ENCODE measurements at regions not wholly inside any gene's neighbourhood (a gene's known extent, or its start where the extent isn't known, plus 50 kb on each side); places are given as distances from the start of the nearest gene placed in this dataset.

GRCh38 chr13:65999411-65999810, 1230.7 kb downstream of the PCDH9 start:
- no peak for DNase-seq
- WGBS, 3 donors: 83 to 90% (median 84%) methylated on average over 1 of the region's 1 CpG
- H3K9me3 ChIP-seq: no peaks in the 10 kb centered on the region
- H3K4me3 ChIP-seq: no peak overlapping the region
- intact Hi-C loops (cut with DNase I): no loop called here
- H3K4me1 ChIP-seq: no peaks in the 10 kb centered on the region
- no peak for TF ChIP-seq CTCF (IDR thresholded peaks at IDR 0.05)
- no peaks in the 10 kb centered on the region for H3K27me3 ChIP-seq (ENCODE audit: insufficient read depth in 3 of 3, low read length in 2 of 3)
- ATAC-seq: no peak
- no peak overlapping the region for H3K27ac ChIP-seq
- no peaks in the 10 kb centered on the region for H3K36me3 ChIP-seq (ENCODE audit: insufficient read depth in 1 of 2, low read depth in 1 of 2)

DNA sequence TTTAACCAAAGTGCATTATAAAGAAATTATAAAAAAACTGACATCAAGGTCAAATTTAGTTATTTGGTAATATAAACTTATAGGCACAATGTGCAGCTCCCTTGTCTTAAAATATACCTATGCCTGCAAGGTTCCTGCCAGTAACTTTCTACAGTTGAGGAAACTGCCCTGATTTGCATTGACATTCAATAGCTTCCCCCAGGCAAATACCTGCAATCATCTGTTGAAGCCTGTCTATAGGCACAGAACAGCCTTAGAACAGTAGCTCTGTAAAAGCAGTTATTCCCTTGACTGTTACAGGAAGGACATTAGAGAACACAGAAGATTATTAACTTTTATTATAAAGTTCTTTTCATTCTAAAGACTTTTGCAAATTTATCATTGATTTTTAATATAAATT, 1239.5 kb downstream of the PCDH9 start:
- no peak overlapping the region for H3K4me3 ChIP-seq
- no peaks in the 10 kb centered on the region for H3K27me3 ChIP-seq (ENCODE audit: insufficient read depth in 3 of 3, low read length in 2 of 3)

DNA sequence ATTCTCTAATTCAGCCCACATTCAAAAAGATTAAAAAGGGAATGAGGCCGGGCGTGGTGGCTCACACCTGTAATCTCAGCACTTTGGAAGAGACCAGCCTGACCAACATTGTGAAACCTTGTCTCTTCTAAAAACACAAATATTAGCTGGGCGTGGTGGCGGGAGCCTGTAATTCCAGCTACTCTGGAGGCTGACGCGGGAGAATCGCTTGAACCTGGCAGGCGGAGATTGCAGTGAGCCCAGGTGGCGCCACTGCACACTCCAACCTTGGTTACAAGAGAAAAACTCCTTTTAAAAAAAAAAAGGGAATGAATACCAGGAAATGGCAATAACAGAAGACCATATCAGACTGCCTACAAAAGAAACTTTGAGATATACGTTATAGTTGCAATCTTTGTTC, 1244.5 kb downstream of the PCDH9 start:
- no peak for DNase-seq
- 85 to 89% (median 89%) methylated on average over 10 of the region's 10 CpGs for WGBS, 3 donors
- no peak overlapping the region for H3K27ac ChIP-seq
- no peaks in the 10 kb centered on the region for H3K4me1 ChIP-seq
- no peak for ATAC-seq
- H3K4me3 ChIP-seq: no peak overlapping the region
- H3K9me3 ChIP-seq: no peaks in the 10 kb centered on the region
- no peak for TF ChIP-seq CTCF (IDR thresholded peaks at IDR 0.05)
- H3K36me3 ChIP-seq (ENCODE audit: insufficient read depth in 1 of 2, low read depth in 1 of 2): no peaks in the 10 kb centered on the region
- intact Hi-C loops (cut with DNase I): no loop called here
- no peaks in the 10 kb centered on the region for H3K27me3 ChIP-seq (ENCODE audit: insufficient read depth in 3 of 3, low read length in 2 of 3)

More for the DNA sequence above, 1239.5 kb downstream of the PCDH9 start:
- DNase-seq: no peak
- ATAC-seq: no peak
- intact Hi-C loops (cut with DNase I): no loop called here
- Histone ChIP-seq H3K4me1 (no peaks in the 10 kb centered on the region), H3K36me3 (ENCODE audit: insufficient read depth in 1 of 2, low read depth in 1 of 2) (no peaks in the 10 kb centered on the region), H3K9me3 (no peaks in the 10 kb centered on the region), H3K27ac (no peak overlapping the region)
- no peak for TF ChIP-seq CTCF (IDR thresholded peaks at IDR 0.05)

GRCh38 chr13:65977525-65977924, 1252.6 kb downstream of the PCDH9 start:
- no peak for TF ChIP-seq CTCF (IDR thresholded peaks at IDR 0.05)
- intact Hi-C loops (cut with DNase I): no loop called here
- no peaks in the 10 kb centered on the region for H3K36me3 ChIP-seq (ENCODE audit: insufficient read depth in 1 of 2, low read depth in 1 of 2)
- H3K4me3 ChIP-seq: no peak overlapping the region
- no peaks in the 10 kb centered on the region for H3K27me3 ChIP-seq (ENCODE audit: insufficient read depth in 3 of 3, low read length in 2 of 3)
- WGBS, 3 donors: 20 to 45% (median 32%) methylated on average over 1 of the region's 1 CpG
- H3K9me3 ChIP-seq: no peaks in the 10 kb centered on the region
- no peak overlapping the region for H3K27ac ChIP-seq
- ATAC-seq (no peak), DNase-seq (no peak)
- H3K4me1 ChIP-seq: no peaks in the 10 kb centered on the region

DNA sequence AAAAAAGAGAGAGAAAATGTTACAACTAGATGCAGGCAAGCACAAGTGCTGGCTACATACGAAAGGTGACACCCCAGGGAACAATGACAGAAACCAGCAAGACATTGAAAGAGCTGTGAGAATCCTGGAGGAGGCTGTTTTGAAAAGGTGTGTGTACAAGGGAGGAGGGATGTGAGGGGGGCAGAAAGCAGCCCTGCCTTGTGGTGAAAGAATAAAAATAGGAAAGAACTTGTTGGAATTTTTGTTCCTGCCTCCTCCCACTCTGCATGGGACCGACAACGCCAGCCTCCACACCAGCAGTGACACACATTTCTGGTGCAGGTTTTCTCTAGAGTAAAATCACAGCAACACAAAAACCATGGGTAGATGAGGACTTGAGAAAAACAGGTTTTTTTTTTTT, 1258.6 kb downstream of the PCDH9 start:
- TF ChIP-seq CTCF (IDR thresholded peaks at IDR 0.05): no peak
- intact Hi-C loops (cut with DNase I): no loop called here
- ATAC-seq (no peak), DNase-seq (no peak)
- no peaks in the 10 kb centered on the region for H3K9me3 ChIP-seq
- H3K4me1 ChIP-seq: no peaks in the 10 kb centered on the region
- WGBS, 3 donors: 41 to 53% (median 48%) methylated on average over 3 of the region's 3 CpGs
- no peaks in the 10 kb centered on the region for H3K36me3 ChIP-seq (ENCODE audit: insufficient read depth in 1 of 2, low read depth in 1 of 2)
- no peaks in the 10 kb centered on the region for H3K27me3 ChIP-seq (ENCODE audit: insufficient read depth in 3 of 3, low read length in 2 of 3)
- H3K27ac ChIP-seq: no peak overlapping the region
- H3K4me3 ChIP-seq: no peak overlapping the region

All from psoas muscle (tissue), 7 donors.